Fibroblast of pulmonary artery (primary cell): ENCODE measurements at regions not wholly inside any gene's neighbourhood (a gene's known extent, or its start where the extent isn't known, plus 50 kb on each side); places are given as distances from the start of the nearest gene placed in this dataset.

Source experiments
- DNase-seq: peaks from one replicate; pipeline ENCODE4 v3.0.0-alpha.2; 2010; ENCODE audit warnings: low read depth
- H3K4me3 ChIP-seq: replicated peaks from 2 replicates; pipeline ENCODE4 v1.5.1; 2011; ENCODE audit warnings: low read depth, mild to moderate bottlenecking, control low read depth, low read length, moderate library complexity
- TF ChIP-seq, protein P1 (sequence below): IDR thresholded peaks from 2 replicates; pipeline ENCODE4 v1.5.1; 2011; ENCODE audit warnings: mild to moderate bottlenecking, control low read depth, low read length, inconsistent platforms; ENCODE audit errors: missing control alignments

DNA sequence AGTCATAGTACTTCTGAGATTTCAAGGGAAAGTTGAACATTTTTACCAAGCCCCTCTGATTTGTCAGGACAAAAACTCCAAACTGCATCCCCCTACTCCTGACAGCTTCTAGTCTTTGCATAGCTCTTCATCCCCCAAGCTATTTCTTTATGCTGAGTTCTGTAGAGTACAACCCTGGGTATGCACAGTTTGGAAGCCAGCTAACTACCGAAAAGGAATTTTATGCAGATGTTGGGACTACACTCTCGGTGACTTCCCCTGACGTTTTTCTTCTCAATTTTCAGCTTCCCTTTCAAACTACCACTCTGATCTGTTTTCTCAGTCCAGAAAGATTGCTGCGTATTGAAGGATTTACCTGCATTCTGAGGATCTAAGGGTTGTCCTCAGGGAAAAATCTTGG, 1060.2 kb upstream of the ACVR2A start:
- no peak for DNase-seq
- TF ChIP-seq, protein P1, sequence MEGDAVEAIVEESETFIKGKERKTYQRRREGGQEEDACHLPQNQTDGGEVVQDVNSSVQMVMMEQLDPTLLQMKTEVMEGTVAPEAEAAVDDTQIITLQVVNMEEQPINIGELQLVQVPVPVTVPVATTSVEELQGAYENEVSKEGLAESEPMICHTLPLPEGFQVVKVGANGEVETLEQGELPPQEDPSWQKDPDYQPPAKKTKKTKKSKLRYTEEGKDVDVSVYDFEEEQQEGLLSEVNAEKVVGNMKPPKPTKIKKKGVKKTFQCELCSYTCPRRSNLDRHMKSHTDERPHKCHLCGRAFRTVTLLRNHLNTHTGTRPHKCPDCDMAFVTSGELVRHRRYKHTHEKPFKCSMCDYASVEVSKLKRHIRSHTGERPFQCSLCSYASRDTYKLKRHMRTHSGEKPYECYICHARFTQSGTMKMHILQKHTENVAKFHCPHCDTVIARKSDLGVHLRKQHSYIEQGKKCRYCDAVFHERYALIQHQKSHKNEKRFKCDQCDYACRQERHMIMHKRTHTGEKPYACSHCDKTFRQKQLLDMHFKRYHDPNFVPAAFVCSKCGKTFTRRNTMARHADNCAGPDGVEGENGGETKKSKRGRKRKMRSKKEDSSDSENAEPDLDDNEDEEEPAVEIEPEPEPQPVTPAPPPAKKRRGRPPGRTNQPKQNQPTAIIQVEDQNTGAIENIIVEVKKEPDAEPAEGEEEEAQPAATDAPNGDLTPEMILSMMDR, result no peak
- H3K4me3 ChIP-seq, result no peak overlapping the region

DNA sequence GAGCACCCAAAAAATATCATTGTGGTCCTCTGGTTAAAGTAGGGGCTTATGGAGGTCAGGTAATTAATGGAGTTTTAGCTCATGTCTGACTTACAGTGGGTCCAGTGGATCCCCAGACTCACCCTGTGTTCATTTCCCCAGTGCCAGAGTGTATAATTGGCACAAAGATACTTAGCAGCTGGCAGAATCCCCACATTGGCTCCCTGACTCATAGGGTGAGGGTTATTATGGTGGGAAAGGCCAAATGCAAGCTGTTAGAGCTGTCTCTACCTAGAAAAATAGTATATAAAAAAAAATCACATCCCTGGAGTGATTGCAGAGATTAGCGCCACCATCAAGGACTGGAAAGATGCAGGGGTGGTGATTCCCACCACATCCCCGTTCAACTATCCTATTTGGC, 1067.6 kb upstream of the ACVR2A start:
- TF ChIP-seq, protein P1, result no peak
- DNase-seq, result no peak
- no peak overlapping the region for H3K4me3 ChIP-seq

DNA sequence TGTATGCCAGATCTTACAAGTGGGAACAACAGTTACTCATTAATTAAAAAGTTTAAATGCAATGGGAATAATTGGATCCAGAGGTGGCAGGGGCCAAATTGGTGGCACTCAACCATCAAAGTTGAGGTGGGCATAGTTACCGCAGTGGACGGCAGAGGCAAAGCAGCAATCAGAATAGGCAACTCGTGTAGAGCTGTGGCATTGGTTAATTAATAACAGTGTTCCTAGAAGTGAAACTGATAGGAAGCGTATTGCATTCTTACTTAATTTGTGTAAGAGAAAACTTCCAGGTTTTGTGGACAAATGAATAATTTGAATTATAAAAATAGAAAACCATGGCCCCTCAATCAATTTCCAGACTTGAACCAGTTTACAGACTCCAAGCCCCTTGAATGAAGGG, 1068.2 kb upstream of the ACVR2A start:
- DNase-seq, result no peak
- no peak overlapping the region for H3K4me3 ChIP-seq
- TF ChIP-seq, protein P1, result no peak

DNA sequence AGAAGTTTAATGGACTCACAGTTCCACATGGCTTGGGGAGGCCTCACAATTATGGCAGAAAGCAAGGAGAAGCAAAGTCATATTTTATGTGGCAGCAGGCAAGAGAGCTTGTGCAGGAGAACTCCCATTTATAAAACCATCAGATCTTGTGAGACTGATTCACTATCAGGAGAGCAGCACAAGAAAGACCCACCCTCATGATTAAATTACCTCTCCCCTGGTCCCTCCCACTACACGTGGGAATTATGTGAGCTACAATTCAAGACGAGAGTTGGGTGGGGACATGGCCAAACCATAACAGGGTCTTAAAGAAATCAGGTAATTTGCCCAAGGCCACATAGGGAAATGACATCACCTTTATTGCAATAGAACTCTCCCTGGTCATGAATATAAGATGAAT, 1073.3 kb upstream of the ACVR2A start:
- TF ChIP-seq, protein P1, result no peak
- H3K4me3 ChIP-seq, result no peak overlapping the region
- DNase-seq, result no peak

DNA sequence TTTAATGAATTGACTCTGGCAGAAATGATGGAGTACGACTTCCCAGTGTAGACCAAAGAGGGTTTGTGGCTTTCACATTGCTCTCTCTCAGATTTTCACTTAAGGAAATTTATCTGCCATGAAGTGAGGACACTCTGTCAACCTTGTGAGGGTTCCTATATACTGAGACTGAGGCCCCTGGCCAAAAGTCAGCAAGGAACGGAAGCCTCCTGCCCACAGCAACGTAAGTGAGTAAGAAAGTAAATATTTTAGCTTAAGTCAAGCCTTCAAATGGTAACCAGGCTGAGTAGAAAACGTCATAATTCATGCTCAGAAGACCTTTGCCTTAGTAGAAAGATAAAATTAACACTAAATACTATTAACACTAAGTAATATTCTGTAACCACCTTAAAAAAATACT, 1080.5 kb upstream of the ACVR2A start:
- peak; percentile 30 for DNase-seq
- no peak overlapping the region for H3K4me3 ChIP-seq
- TF ChIP-seq, protein P1, result no peak

DNA sequence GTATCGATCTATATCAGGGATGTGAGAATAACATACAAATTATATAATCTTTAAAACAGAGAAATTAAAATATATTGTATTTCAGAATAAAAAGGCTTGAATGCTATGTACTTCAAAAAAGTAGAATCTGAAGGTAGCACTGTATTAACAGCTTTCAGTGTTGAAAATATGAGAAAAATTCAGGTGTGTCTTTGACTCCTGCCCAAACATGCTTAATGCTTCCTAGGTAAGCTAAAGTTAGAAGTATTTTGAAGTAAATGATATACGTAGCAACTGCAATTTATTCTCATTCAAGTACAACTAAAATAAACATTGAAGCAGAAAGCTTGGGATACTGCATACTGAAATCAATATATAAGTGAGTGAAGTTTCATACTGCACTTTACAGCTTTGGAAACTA, 1082.0 kb upstream of the ACVR2A start:
- H3K4me3 ChIP-seq, result no peak overlapping the region
- TF ChIP-seq, protein P1, result no peak
- no peak for DNase-seq

DNA sequence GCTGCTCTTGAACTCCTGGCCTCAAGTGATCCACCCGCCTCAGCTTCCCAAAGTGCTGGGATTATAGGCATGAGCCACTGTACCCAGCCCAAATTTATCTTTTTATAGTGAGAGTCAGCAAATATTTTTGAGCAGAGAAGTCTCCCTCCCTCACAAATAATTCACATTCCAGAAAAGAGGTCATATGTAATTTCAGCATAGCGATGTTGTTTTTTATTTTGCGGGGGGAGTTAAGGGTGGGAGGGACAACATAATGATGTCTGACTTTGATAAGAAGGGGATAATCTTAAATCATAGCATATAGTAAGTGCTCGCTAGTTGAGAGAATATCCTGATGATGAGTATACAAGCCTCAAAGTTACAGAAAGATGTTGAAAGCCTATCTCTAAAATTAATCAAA, 1090.2 kb upstream of the ACVR2A start:
- no peak overlapping the region for H3K4me3 ChIP-seq
- TF ChIP-seq, protein P1, result no peak
- DNase-seq, result peak; percentile 4
